ENCODE measurements at regions not wholly inside any gene's neighbourhood (a gene's known extent, or its start where the extent isn't known, plus 50 kb on each side); places are given as distances from the start of the nearest gene placed in this dataset.

GRCh38 chr15:70478251-70478990, 284.9 kb downstream of the UACA start:
- Histone ChIP-seq H3K27ac (no peak overlapping the region), H3K4me3 (ENCODE audit: low read depth, low read length) (no peak overlapping the region), H3K9me3 (ENCODE audit: severe bottlenecking) (no peaks in the 10 kb centered on the region), H3K27me3 (ENCODE audit: insufficient read depth, low read depth, severe bottlenecking) (no peaks in the 10 kb centered on the region), H3K36me3 (no peaks in the 10 kb centered on the region)
- no peak for TF ChIP-seq CTCF (IDR thresholded peaks at IDR 0.05; ENCODE audit: low read depth, low read length)
- no peak for DNase-seq

GRCh38 chr15:70477750-70478250, 285.6 kb downstream of the UACA start:
- Histone ChIP-seq H3K4me3 (ENCODE audit: low read depth, low read length) (no peak overlapping the region), H3K27ac (no peak overlapping the region)

GRCh38 chr15:70476441-70476840, 286.9 kb downstream of the UACA start:
- no peak overlapping the region for H3K4me3 ChIP-seq (ENCODE audit: low read depth, low read length)
- no peaks in the 10 kb centered on the region for H3K36me3 ChIP-seq
- H3K27me3 ChIP-seq (ENCODE audit: insufficient read depth, low read depth, severe bottlenecking), result no peaks in the 10 kb centered on the region
- no peak for TF ChIP-seq CTCF (IDR thresholded peaks at IDR 0.05; ENCODE audit: low read depth, low read length)
- H3K27ac ChIP-seq, result no peak overlapping the region
- no peaks in the 10 kb centered on the region for H3K9me3 ChIP-seq (ENCODE audit: severe bottlenecking)
- DNase-seq, result no peak

More at GRCh38 chr15:70477750-70478250, 285.6 kb downstream of the UACA start:
- no peaks in the 10 kb centered on the region for H3K36me3 ChIP-seq
- TF ChIP-seq CTCF (IDR thresholded peaks at IDR 0.05; ENCODE audit: low read depth, low read length), result no peak
- DNase-seq, result no peak
- H3K27me3 ChIP-seq (ENCODE audit: insufficient read depth, low read depth, severe bottlenecking), result no peaks in the 10 kb centered on the region
- H3K9me3 ChIP-seq (ENCODE audit: severe bottlenecking), result no peaks in the 10 kb centered on the region

- no peak for TF ChIP-seq CTCF (IDR thresholded peaks at IDR 0.05; ENCODE audit: low read depth, low read length)
- H3K27me3 ChIP-seq (ENCODE audit: insufficient read depth, low read depth, severe bottlenecking), result no peaks in the 10 kb centered on the region
- H3K4me3 ChIP-seq (ENCODE audit: low read depth, low read length), result no peak overlapping the region
- H3K36me3 ChIP-seq, result no peaks in the 10 kb centered on the region
- no peak overlapping the region for H3K27ac ChIP-seq
- no peaks in the 10 kb centered on the region for H3K9me3 ChIP-seq (ENCODE audit: severe bottlenecking)
- DNase-seq, result no peak
These were observed 287.4 kb downstream of the UACA start for GRCh38 chr15:70475921-70476320.

- H3K4me3 ChIP-seq (ENCODE audit: low read depth, low read length), result no peak overlapping the region
- TF ChIP-seq CTCF (IDR thresholded peaks at IDR 0.05; ENCODE audit: low read depth, low read length), result no peak
- DNase-seq, result no peak
- no peaks in the 10 kb centered on the region for H3K9me3 ChIP-seq (ENCODE audit: severe bottlenecking)
- no peak overlapping the region for H3K27ac ChIP-seq
- H3K27me3 ChIP-seq (ENCODE audit: insufficient read depth, low read depth, severe bottlenecking), result no peaks in the 10 kb centered on the region
- H3K36me3 ChIP-seq, result no peaks in the 10 kb centered on the region
These were observed 288.0 kb downstream of the UACA start for GRCh38 chr15:70475407-70475781.

Measured in WERI-Rb-1 (cell line).